ENCODE measurements at regions not wholly inside any gene's neighbourhood (a gene's known extent, or its start where the extent isn't known, plus 50 kb on each side); places are given as distances from the start of the nearest gene placed in this dataset.
"Not testable (repeated sequence)": the region's sequence is repeated elsewhere in the genome, so short reads cannot be mapped to it uniquely, and the experiment has no call there.

DNA sequence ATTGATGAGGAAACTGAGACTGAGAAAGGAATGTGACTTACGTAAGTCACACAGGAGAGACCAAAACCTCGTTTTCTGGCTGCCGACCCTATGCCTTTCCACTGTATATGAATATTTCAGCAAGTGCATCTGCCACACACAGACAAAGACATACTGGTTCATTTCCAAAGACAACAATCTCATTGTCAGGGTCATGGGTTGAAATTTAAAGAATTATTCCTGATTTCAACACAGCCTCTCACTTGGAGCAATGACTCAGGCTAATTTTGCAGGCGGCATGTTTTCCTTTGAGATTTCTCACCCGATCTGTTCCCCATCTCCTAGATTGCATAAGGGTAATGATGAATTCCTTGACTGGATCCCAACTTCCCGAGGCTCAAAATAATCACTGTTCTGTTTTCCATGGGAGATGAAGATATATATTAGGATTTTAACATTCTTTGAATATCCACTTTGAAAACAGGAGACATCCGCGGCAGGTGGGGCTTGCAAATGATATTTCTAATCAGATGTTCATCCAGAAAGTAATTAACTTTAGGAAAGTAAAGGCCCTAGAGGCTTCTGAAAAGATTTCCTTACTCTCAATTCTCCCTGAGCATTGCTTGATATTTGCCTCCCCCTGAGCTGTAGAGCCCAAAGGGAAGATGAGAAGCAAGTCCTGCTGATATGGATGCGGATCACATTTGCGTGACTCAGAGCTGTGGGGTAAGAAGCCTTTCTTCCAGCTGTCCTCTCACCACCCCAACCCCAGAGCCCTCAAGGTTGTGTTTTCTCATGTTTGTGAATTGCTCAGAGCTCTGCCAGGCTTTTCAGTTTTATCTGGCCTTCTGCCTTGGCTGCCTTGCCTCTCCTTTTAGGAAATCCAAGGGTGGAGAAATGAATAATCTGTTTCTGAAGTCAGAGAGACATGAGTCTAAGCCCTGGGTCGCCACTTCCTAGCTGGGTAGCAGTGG lies 361.1 kb upstream of the BOD1L1 start:
- DNase-seq (ENCODE audit: low spot score) = no peak

DNA sequence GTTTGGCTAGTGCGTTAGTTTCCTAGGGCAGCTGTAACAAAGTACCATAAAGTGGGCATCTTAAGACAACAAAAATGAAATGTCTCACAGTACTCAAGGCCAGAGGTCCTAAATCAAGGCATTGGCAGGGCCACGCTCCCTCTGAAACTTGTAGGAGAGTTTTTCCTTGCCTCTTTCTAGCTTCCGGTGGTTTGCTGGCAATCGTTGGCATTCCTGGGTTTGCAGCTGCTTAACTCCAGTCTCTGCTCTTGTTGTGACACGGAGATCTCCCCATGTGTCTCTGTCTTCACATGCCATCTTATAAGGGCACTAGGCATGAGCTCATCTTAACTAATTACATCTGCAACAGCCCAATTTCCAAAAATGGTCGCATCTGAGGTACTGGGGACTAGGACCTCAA lies 362.0 kb upstream of the BOD1L1 start:
- DNase-seq (ENCODE audit: low spot score) = no peak

DNA sequence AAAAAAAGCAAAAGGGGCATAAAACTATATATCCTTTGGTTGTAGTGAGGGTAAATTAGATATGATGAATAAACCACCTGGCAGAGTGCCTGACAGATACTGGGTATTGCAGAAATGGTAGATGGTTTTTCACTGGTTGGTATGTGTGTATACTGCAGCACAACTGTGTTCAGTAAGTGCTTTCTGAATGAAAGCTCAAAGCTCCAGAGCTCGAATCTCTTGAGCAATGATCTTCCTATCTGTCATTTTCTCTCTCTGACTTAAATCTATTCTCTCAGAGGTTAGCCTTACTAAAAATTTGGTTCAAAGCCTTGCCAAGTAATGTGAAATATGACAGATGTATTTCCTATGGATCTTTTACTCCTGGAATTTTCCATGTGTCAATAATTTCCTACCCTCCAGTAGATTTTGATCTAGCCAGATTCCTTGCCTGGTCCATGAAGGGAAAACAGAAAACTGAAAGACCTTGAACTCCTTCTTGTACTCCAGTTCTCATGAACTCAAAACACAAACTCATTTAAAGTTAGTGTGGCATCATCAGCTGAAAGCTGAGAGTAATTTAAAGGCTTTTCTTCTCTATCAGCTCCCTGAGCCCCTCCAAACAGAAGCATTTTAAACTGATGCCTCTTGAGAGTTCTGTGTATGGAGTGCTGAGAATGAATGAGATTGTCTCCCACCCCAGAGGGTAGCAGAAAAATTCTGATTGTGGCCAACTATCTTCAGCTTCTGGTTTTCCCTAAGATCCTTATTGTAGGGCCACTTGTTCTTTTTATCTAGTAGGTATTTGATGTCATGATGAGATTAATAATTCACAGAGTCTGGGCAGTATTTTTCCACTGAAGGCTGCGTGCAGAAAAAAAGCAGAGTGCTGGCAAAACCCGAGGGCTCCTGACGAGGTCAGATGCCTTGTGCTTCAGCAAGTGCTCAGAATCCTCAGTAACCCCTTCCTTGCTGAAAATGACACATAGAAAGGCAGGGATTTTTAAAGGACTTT lies 363.4 kb upstream of the BOD1L1 start:
- DNase-seq (ENCODE audit: low spot score) = no peak

DNA sequence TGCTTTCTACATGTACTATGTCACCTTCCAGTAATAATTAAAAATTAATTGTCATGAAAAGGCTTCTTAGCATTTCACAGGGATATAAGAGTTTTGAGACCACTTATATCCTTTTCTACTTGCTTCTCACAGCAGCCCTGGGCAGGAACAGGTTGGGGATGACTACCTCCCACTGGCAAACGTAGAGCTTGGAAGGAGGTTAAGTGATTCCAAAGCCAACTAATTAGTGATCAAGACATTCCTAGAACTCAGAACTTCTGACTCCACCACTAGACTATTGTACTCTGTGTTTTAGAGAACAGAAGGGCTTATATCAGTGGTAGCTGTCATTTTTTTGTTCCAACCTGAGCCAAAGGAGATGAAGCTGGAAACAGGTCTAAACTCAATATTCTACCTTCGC lies 364.5 kb upstream of the BOD1L1 start:
- no peak for DNase-seq (ENCODE audit: low spot score)

DNA sequence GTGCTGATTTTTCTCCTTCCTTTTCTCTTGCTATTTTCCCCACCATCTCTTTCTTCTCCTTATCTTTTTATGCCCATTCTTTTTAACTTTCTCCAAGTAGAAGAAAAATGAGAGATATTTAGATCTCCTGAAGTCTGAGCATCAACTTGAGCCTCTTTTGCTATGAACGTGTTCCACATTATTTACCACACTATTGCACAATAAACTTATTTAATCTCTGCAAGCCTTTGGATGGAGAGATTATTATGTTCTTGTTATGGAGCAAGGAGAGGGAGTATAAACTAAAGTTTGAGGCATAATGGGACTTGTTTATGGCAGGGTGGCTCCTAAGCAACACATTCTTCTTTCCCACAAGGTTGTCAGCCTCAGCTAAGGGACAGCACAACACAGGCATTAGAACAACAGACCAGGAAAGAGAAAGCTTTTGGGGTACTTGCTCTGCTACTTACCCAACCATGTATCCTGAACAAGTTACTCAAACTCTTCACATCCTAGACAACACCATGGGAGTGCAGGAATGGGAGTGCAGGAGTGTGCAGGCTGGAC lies 365.5 kb upstream of the BOD1L1 start:
- DNase-seq (ENCODE audit: low spot score) = no peak

DNA sequence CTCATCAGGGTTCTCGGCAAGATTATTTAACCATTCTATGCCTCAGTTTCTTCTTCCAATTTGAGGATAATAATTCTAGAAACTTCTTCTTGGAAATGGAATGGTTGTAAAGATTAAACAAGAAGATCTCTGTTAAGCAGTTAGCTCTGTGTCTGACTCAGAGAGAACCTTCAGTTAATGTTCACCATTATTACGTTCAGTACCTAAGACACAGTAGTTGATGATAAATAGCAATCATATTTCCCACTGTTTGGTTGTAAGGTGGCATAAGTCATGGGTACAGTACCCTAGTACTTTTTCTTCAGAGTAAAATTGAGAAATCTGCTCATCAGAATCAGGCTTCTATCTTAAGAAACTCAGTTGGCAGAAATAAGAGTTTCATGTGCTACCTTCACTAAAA lies 366.5 kb upstream of the BOD1L1 start:
- no peak for DNase-seq (ENCODE audit: low spot score)

DNA sequence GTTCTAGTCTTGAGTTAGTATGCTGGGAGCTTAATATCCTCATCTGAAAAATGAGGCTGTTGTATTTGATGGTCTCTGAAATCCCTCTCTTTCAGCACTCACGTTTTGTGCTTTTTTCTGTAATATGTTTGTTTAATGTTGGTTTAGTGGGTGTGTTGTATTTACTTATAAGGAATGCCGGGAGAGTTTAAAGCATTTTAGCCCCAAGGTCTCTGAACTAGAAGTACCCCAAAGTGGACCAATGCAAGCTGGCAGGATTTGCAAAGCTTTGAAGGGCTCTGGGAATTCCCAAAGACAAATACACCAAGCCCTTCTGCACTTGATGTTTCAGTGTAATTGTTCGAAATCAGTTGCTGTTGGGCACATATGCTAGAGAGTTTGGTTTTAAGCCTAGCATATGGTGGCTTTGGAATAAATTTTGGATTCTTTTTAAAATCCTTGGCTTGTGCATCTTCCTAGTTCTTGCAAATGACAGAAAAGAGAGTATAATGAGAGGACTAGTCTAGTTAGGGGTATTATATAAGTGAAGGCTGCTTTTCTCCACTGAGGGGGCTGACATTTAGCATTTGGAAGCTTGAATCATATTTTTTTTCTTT lies 371.4 kb upstream of the BOD1L1 start:
- DNase-seq (ENCODE audit: low spot score) = no peak

DNA sequence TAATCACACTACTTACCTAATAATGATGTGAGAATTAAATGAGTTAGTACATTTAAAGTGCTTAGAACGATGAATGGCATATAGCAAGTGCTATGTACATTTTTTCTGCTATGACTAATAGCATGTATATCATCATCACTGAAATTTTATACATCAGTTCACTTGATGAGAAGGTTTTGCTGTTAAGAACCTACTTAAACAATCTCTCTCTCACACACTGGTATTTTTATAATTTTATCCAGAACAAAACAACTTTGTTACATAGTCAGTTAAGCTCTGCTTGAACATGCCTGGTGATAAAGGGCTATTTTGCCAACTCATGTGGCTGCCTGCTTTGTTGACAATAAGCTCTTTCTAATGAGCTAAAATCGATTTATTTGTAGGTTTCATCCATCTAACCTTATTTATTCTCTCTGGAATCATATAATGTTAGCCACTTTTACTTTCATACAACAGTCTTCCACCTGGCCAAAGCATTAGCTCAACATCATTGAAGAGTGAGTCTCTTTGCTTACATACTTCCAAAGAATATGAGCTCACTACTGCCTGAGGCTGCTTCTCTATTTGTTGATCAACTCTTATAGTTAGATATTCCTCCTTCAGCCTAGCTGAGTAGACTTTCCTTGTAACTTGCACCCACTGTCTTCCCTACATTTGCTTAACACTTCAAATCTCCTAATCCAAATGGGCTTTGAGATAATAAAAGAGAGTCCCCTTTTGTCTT lies 372.7 kb upstream of the BOD1L1 start:
- DNase-seq (ENCODE audit: low spot score) = no peak

DNA sequence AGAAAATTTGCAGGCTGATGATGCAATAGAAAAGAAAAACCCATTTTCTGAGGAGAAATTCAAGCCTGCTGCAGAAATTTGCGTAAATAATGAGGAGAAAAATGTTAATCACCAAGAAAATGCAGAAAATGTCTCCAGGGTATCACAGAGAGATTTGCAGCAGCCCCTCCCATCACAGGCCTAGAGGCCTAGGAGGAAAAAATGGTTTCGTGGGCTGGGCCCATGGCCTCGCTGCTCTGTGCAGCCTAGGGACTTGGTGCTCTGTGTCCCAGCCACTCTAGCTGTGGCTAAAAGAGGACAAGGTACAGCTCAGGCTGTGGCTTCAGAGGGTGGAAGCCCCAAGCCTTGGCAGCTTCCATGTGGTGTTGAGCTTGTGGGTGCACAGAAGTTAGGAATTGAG lies 374.8 kb upstream of the BOD1L1 start:
- not testable (repeated sequence) for DNase-seq (ENCODE audit: low spot score)

DNA sequence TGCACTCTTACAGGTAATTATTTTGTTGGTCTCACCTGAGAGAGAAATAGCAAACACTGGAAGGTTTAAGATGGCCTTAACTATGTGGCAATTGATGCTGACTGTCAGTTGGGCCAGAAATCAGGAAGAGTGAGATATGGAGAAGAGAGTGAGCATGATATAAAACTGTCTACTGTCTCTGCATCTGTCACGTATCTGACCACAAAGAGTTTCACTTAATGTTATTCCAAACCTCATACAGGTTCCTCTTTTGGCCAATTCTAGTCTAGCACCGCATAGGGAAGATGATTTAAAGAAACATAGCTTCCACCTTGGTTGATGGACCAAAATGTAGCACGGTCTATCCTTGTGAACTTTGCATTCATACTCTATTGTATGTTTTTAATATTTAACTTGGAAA lies 381.0 kb upstream of the BOD1L1 start:
- DNase-seq (ENCODE audit: low spot score) = no peak

DNA sequence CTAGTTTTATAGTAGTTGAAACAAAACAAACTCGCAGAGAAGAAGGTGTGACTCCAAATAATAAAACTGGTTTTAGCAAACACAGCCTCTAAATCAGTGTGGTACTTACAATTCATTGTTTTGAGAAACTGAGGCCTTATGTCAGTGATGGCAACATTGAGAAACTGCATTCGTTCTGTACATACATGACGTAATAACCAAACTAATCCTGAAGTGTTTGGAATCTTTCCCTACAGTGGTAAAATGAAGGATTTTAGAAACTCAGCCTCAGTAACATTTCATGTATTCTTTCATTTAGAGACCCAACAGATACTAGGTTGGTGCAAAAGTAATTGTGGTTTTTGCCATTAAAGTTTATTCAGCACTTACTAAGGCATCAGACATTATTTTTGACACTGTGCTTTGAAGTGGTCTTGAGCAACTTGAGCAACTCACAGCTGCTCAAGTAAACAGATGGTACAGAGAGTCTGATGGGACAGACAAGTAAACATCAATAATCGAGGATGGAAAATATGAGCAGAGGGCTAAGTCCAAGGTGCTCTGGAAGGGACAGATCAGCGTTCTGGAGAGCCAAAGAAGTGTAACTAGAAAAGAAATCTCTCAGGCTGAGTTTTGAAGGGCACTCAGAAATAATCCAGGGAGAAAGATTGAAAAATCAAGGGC lies 390.8 kb upstream of the BOD1L1 start:
- DNase-seq (ENCODE audit: low spot score) = no peak

DNA sequence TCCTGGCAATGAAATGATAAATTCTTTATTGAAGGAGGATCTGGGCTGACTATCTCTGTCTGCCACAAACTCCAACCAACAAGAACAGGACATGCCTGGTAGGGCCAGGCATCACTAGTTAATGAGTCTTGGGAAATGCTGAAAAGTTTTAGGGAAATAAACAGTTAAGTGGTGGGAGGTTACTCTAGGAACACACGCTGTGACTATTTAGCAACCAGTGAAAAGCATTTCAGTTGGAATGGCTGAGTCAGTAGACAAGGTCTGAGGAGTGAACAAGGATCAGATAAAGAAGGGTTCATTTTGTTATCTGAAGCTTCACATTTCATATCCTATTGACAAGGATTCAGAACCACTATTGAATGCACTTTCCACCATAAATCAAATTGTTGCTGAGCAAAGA lies 394.9 kb upstream of the BOD1L1 start:
- DNase-seq (ENCODE audit: low spot score) = no peak

DNA sequence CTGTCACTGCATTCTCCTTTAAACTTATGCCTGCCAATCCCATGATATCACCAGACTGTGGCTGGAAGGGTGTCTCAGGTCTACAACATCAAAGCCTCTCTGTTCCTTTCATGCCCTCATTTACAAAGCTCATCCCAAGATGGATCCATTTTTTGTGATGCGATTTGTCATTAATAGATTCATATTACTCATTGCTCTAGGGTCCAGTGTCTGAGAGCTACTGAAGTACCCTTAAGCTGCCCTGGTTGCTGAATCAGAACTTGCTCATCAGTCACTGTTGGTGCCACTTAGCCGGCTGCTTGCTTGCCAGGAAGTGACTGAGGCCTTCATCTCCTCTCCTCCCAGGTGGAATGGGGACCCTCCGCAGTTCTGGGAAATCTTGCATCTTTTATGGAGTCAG lies 395.5 kb upstream of the BOD1L1 start:
- DNase-seq (ENCODE audit: low spot score) = no peak

DNA sequence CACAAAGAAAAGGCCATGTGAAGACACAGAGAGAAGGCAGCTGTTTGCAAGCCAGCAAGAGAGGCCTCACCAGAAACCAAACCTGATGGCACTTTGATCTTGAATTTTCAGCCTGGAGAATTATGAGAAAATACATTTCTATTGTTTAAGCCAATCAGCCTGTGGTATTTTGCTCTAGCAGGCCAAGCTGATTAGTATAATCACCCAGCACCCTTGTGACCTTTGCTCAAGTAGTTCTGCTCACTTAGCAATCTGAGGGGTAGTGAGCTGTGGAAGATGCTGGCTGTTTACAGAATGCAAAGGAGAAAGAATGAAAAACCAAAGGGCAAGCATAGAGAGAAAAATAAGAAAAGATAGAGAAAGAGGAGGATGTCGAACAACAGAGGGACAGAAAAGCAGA lies 396.4 kb upstream of the BOD1L1 start:
- DNase-seq (ENCODE audit: low spot score) = no peak

DNA sequence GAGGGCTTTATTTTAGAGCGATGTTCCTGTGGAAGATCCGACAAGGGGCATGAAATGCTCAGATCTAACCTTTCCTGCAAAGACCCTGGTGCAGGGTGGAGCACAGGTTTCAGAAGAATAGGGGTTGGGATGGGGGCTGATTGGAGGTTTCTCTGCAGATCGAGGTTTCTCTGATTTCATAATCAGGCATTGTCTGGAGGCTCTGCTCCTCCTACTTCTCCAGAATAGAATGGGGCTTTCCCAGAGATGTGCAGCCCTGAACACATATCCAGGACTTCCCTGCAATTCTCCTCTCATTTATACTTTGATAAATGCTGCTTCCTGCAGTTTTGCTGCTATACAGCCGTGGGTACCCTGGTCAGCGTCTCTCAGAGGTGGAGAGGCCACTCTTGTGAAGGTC lies 397.6 kb upstream of the BOD1L1 start:
- no peak for DNase-seq (ENCODE audit: low spot score)

DNA sequence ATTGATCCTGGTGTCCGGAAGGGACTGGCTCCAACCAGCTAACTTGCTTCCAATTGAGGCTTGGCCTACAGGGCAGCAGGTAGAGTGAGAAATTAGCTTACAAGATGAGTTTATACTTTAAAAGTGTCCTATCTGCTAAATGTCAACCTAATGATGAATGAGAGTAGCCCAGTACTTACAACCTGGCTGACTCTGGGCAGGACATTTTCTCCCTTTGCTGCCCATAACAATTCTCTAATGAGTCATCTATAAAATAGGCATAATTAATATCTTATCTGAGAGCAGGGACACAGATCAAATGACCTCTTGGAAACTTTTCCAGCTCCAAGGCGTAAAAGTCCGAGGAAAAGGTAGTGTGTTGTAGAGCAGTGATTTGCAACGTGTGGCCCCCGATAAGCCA lies 398.4 kb upstream of the BOD1L1 start:
- no peak for DNase-seq (ENCODE audit: low spot score)

DNA sequence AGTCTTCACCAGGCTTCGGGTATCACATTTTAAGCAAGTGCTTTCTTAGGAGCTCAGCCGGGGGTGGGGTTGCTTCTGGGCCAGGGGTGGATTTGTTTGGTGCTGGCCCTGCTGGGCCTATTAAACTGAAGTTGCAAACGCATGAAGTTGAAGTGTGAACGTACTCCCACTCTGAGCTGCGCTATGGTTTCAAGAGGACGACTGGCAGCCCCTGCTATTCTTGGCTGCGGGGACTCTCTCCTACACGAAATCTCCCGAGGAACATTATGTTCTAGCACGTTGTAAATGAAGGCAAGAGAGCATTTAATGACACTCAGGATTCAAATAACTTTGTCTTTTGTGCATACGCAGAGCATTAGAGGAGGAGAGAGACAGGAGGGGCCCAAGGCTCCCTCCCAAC lies 401.3 kb upstream of the BOD1L1 start:
- DNase-seq (ENCODE audit: low spot score) = no peak

DNA sequence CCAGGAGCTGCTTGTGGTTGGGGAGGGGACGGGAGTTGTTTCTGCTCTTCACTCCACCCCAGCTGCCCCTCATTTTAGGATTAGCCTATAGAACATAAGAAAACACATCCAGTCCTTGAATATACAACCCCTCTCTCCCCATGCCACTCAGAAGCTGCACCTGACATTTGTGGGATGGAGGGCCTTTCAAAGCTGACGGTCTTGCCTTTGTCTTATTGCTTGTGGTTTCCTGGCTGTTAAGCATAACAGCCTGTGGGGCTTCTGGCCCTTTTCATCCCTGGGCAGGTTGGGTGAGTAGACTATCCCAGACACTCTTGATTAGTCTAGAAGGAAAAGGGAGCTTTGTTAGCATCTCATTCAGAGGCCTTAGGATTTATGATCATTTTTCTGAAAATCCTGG lies 407.6 kb upstream of the BOD1L1 start:
- no peak for DNase-seq (ENCODE audit: low spot score)

DNA sequence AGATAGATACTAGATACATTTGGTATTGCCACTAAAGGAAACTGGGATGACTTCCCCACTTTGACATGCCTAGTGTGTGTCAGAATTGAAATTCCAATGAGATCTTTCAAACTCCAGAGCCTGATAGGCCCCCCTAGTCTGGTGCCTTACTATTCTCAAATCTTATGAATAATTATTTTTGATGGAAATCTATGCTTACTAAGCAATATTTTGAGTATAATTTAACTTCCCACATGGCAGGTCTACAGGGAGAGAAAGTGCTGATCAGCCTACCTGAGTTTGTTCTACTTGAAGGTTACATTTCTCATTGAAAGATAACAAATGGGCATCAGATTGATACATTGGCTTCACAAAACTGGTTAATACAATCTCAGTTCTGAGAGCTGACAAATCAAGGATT lies 415.7 kb upstream of the BOD1L1 start:
- DNase-seq (ENCODE audit: low spot score) = no peak

DNA sequence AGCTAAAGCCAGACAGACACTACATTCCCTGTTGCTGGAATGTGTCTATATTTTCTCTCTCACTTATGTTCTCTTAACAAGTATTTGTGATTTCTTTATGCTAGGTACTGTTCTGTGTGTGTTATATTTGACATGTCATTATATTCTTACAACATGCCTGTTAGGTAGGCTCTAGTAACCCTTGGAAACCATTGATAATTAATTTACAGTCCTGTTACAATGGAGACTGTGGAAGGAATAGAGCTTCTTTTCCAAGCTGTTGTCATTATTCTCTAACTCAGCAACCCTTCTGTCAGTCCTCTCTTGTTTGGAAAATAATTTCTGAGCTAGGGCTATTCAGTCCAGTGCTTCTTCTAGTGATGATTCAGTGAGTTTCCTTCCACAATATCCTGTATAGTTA lies 419.1 kb upstream of the BOD1L1 start:
- no peak for DNase-seq (ENCODE audit: low spot score)

DNA sequence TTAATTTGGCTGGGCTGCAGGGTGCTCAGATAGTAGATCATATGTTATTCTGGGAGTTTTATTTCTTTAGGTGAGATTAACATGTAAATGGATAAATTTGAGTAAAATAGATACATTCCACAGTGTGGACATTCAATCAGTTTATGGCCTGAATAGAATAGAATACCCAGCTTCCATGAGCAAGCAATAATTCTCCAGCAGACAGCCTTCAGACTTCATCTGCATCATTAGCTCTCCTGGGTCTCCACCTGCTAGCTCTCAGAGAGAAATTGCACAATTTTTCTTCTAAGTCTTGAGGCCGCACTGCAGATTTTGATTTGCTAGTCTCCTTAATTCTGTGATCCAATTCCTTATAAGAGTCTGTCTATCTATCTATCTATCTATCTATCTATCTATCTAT lies 420.3 kb upstream of the BOD1L1 start:
- DNase-seq (ENCODE audit: low spot score) = no peak
